Fibroblast of lung (primary cell): ENCODE measurements at regions not wholly inside any gene's neighbourhood (a gene's known extent, or its start where the extent isn't known, plus 50 kb on each side); places are given as distances from the start of the nearest gene placed in this dataset.

Experiments used
- DNase-seq, 2 donors: peaks; one replicate each; pipeline versions ENCODE4 v3.0.0 to v3.0.0-alpha.2; 2010; ENCODE audit warnings: low read depth in 2 of 2
- H2AFZ ChIP-seq: 2 replicates; pipeline ENCODE4 v1.5.1; 2012; ENCODE audit warnings: low read length, control low read depth, inconsistent platforms
- H3K27ac ChIP-seq: 2 replicates; pipeline ENCODE4 v1.5.1; 2011; ENCODE audit warnings: low read length, control low read depth; ENCODE audit not compliant: insufficient read depth
- H3K27me3 ChIP-seq: 2 replicates; pipeline ENCODE4 v1.5.1; 2011; ENCODE audit warnings: mild to moderate bottlenecking, low read length; ENCODE audit not compliant: control insufficient read depth, insufficient read depth
- H3K36me3 ChIP-seq: 2 replicates; pipeline ENCODE4 v1.5.1; 2011; ENCODE audit warnings: low read length; ENCODE audit not compliant: control insufficient read depth, insufficient read depth
- H3K4me1 ChIP-seq: 2 replicates; pipeline ENCODE4 v1.5.1; 2011; ENCODE audit warnings: low read length; ENCODE audit not compliant: control insufficient read depth, insufficient read depth; ENCODE audit errors: extremely low read depth
- H3K4me2 ChIP-seq: 2 replicates; pipeline ENCODE4 v1.5.1; 2011; ENCODE audit warnings: low read length, control low read depth; ENCODE audit not compliant: insufficient read depth; ENCODE audit errors: extremely low read depth
- H3K4me3 ChIP-seq, 4 experiments: fragments of 200-600 bp in 1 of 4; sonication (generic) in 1 of 4; replicated peaks in 1 of 4; 2 replicates each; pipeline ENCODE4 v1.5.1; 2011 to 2016; ENCODE audit warnings: low read length in 4 of 4, low read depth in 3 of 4, mild to moderate bottlenecking in 3 of 4, control low read depth in 2 of 4, inconsistent platforms in 1 of 4, mixed read lengths in 1 of 4; ENCODE audit not compliant: insufficient read depth in 1 of 4; ENCODE audit errors: control extremely low read depth in 1 of 4
- H3K79me2 ChIP-seq: 2 replicates; pipeline ENCODE4 v1.5.1; 2012; ENCODE audit warnings: mild to moderate bottlenecking, low read length, inconsistent platforms; ENCODE audit not compliant: control insufficient read depth, insufficient read depth
- H3K9ac ChIP-seq: 2 replicates; pipeline ENCODE4 v1.5.1; 2011; ENCODE audit warnings: mild to moderate bottlenecking, low read length, control low read depth; ENCODE audit not compliant: insufficient read depth
- H3K9me3 ChIP-seq: 2 replicates; pipeline ENCODE4 v1.5.1; 2012; ENCODE audit warnings: low read depth, low read length; ENCODE audit not compliant: control insufficient read depth, insufficient read depth
- H4K20me1 ChIP-seq: 2 replicates; pipeline ENCODE4 v1.5.1; 2011; ENCODE audit warnings: low read length; ENCODE audit not compliant: control insufficient read depth, insufficient read depth; ENCODE audit errors: extremely low read depth
- CTCF ChIP-seq, 2 donors: IDR thresholded peaks in 1 of 2; conservative IDR thresholded peaks in 1 of 2; 1 replicate in 1 of 2; 2 replicates in 1 of 2; pipeline ENCODE4 v1.5.1; 2011 to 2012; ENCODE audit warnings: low read length in 2 of 2, control low read depth in 1 of 2, inconsistent platforms in 1 of 2, low read depth in 1 of 2, mild to moderate bottlenecking in 1 of 2
- EZH2 ChIP-seq: IDR thresholded peaks from 2 replicates; pipeline ENCODE4 v1.5.1; 2012; ENCODE audit warnings: low read length, control low read depth, mild to moderate bottlenecking; ENCODE audit errors: missing control alignments

- no peak overlapping the region for H3K27ac ChIP-seq
- H3K36me3 ChIP-seq: no peaks in the 10 kb centered on the region
- no peaks in the 10 kb centered on the region for H4K20me1 ChIP-seq
- DNase-seq: peak; percentile 28 to 40
- no peaks in the 10 kb centered on the region for H3K4me1 ChIP-seq
- no peak overlapping the region for H3K9ac ChIP-seq
- H3K79me2 ChIP-seq: no peaks in the 10 kb centered on the region
- no peak overlapping the region for H3K4me3 ChIP-seq
- H2AFZ ChIP-seq: no peak overlapping the region
- H3K27me3 ChIP-seq: no peaks in the 10 kb centered on the region
- H3K9me3 ChIP-seq: no peaks in the 10 kb centered on the region
- TF ChIP-seq CTCF (conservative IDR thresholded peaks at IDR 0.05 in 1 of 2, IDR thresholded peaks at IDR 0.05 in 1 of 2; ENCODE audit: low read depth in 1 of 2, low read length in 2 of 2) (no peak), EZH2 (no peak)
- H3K4me2 ChIP-seq: no peak overlapping the region
Measured at GRCh38 chr6:68240726-68241125, 394.4 kb upstream of the ADGRB3 start.

- Histone ChIP-seq H4K20me1 (no peaks in the 10 kb centered on the region), H3K9me3 (no peaks in the 10 kb centered on the region), H2AFZ (no peak overlapping the region), H3K4me1 (no peaks in the 10 kb centered on the region), H3K79me2 (no peaks in the 10 kb centered on the region), H3K4me2 (no peak overlapping the region), H3K36me3 (no peaks in the 10 kb centered on the region), H3K27me3 (no peaks in the 10 kb centered on the region), H3K27ac (no peak overlapping the region), H3K9ac (no peak overlapping the region), H3K4me3 (no peak overlapping the region)
- DNase-seq: no peak
- TF ChIP-seq CTCF (conservative IDR thresholded peaks at IDR 0.05 in 1 of 2, IDR thresholded peaks at IDR 0.05 in 1 of 2; ENCODE audit: low read depth in 1 of 2, low read length in 2 of 2): no peak
- TF ChIP-seq EZH2: no peak
Measured at GRCh38 chr6:68239034-68239433, 396.0 kb upstream of the ADGRB3 start.

GRCh38 chr6:68238097-68238601, 396.9 kb upstream of the ADGRB3 start:
- no peaks in the 10 kb centered on the region for H3K9me3 ChIP-seq
- H3K27ac ChIP-seq: no peak overlapping the region
- H3K9ac ChIP-seq: no peak overlapping the region
- no peak overlapping the region for H3K4me2 ChIP-seq
- H4K20me1 ChIP-seq: no peaks in the 10 kb centered on the region
- no peak overlapping the region for H3K4me3 ChIP-seq
- H3K4me1 ChIP-seq: no peaks in the 10 kb centered on the region
- no peaks in the 10 kb centered on the region for H3K79me2 ChIP-seq
- peak; percentile 61 to 81 for DNase-seq
- TF ChIP-seq EZH2: no peak
- TF ChIP-seq CTCF (conservative IDR thresholded peaks at IDR 0.05 in 1 of 2, IDR thresholded peaks at IDR 0.05 in 1 of 2; ENCODE audit: low read depth in 1 of 2, low read length in 2 of 2): no peak
- no peaks in the 10 kb centered on the region for H3K27me3 ChIP-seq
- H2AFZ ChIP-seq: no peak overlapping the region
- no peaks in the 10 kb centered on the region for H3K36me3 ChIP-seq
